ENCODE measurements at regions not wholly inside any gene's neighbourhood (a gene's known extent, or its start where the extent isn't known, plus 50 kb on each side); places are given as distances from the start of the nearest gene placed in this dataset.

- TF ChIP-seq CTCF (IDR thresholded peaks at IDR 0.05; ENCODE audit: extremely low read depth, insufficient read depth, missing control alignments), result no peak
- in situ Hi-C loops (cut with MboI; ENCODE audit: low pct_unique_long_range_greater_than_20kb, low sequenced_read_pairs, unreplicated experiment), result no loop called here
- no peak for DNase-seq (ENCODE audit: low spot score)
Observed at GRCh38 chr1:219744652-219745469, 132.0 kb upstream of the ZC3H11B start.

- no peak for DNase-seq (ENCODE audit: low spot score)
- no peak for TF ChIP-seq CTCF (IDR thresholded peaks at IDR 0.05; ENCODE audit: extremely low read depth, insufficient read depth, missing control alignments)
- in situ Hi-C loops (cut with MboI; ENCODE audit: low pct_unique_long_range_greater_than_20kb, low sequenced_read_pairs, unreplicated experiment), result no loop called here
Observed at GRCh38 chr1:219741011-219741970, 128.4 kb upstream of the ZC3H11B start.

GRCh38 chr1:219733511-219734174 lies 120.7 kb upstream of the ZC3H11B start:
- no peak for TF ChIP-seq CTCF (IDR thresholded peaks at IDR 0.05; ENCODE audit: extremely low read depth, insufficient read depth, missing control alignments)
- no peak for DNase-seq (ENCODE audit: low spot score)
- in situ Hi-C loops (cut with MboI; ENCODE audit: low pct_unique_long_range_greater_than_20kb, low sequenced_read_pairs, unreplicated experiment), result no loop called here

- in situ Hi-C loops (cut with MboI; ENCODE audit: low pct_unique_long_range_greater_than_20kb, low sequenced_read_pairs, unreplicated experiment), result no loop called here
- DNase-seq (ENCODE audit: low spot score), result no peak
- no peak for TF ChIP-seq CTCF (IDR thresholded peaks at IDR 0.05; ENCODE audit: extremely low read depth, insufficient read depth, missing control alignments)
Observed at GRCh38 chr1:219732814-219733491, 120.0 kb upstream of the ZC3H11B start.

- TF ChIP-seq CTCF (IDR thresholded peaks at IDR 0.05; ENCODE audit: extremely low read depth, insufficient read depth, missing control alignments), result no peak
- in situ Hi-C loops (cut with MboI; ENCODE audit: low pct_unique_long_range_greater_than_20kb, low sequenced_read_pairs, unreplicated experiment), result no loop called here
- no peak for DNase-seq (ENCODE audit: low spot score)
Observed at GRCh38 chr1:219731771-219732170, 118.9 kb upstream of the ZC3H11B start.
